Activated CD4-positive, alpha-beta memory T cell treated with anti-CD3 and anti-CD28 coated beads for 36 hours (primary cell): ENCODE measurements at regions not wholly inside any gene's neighbourhood (a gene's known extent, or its start where the extent isn't known, plus 50 kb on each side); places are given as distances from the start of the nearest gene placed in this dataset.

Source experiments
- CTCF ChIA-PET: fragments of 350-600 bp; sonication (Branson Sonifier 250); formaldehyde crosslinking; loops from one replicate; lab custom pipeline; 2021; ENCODE audit warnings: antibody characterized with exemption, inconsistent platforms; lab: Charles Lee
- POLR2A ChIA-PET: fragments of 350-600 bp; sonication (Branson Sonifier 250); formaldehyde crosslinking; loops from one replicate; lab custom pipeline; 2021; ENCODE audit warnings: antibody characterized with exemption; lab: Charles Lee
- DNase-seq: peaks from one replicate; pipeline ENCODE4 v3.0.0-alpha.2; 2020
- H3K27ac Mint-ChIP-seq: one replicate; pipeline ENCODE4 v1.8.0; 2021; ENCODE audit warnings: mixed read lengths
- H3K27me3 Mint-ChIP-seq: one replicate; pipeline ENCODE4 v1.8.0; 2021; ENCODE audit warnings: mixed read lengths
- H3K36me3 Mint-ChIP-seq: one replicate; pipeline ENCODE4 v1.8.0; 2021; ENCODE audit warnings: mixed read lengths
- H3K4me1 Mint-ChIP-seq: one replicate; pipeline ENCODE4 v1.8.0; 2021; ENCODE audit warnings: low read depth, mixed read lengths
- H3K4me3 Mint-ChIP-seq: one replicate; pipeline ENCODE4 v1.8.0; 2021; ENCODE audit warnings: mild to moderate bottlenecking, mixed read lengths
- H3K9me3 Mint-ChIP-seq: one replicate; pipeline ENCODE4 v1.8.0; 2021; ENCODE audit warnings: mixed read lengths
- intact Hi-C: fragments of 100-400 bp; cut with micrococcal nuclease; formaldehyde crosslinking; loops from one replicate; pipeline ENCODE4 v1.15.1; 2023

- H3K36me3 Mint-ChIP-seq, result no peaks in the 10 kb centered on the region
- POLR2A ChIA-PET, result no interaction called here
These were observed 883.5 kb downstream of the UQCRFS1 start for GRCh38 chr19:28329429-28329828.

GRCh38 chr19:28327905-28328304 lies 885.0 kb downstream of the UQCRFS1 start:
- POLR2A ChIA-PET, result no interaction called here
- CTCF ChIA-PET, result no interaction called here
- Mint-ChIP-seq H3K27me3 (no peaks in the 10 kb centered on the region), H3K36me3 (no peaks in the 10 kb centered on the region), H3K27ac (no peak overlapping the region), H3K4me1 (no peaks in the 10 kb centered on the region), H3K9me3 (peaks cover 13% of the 10 kb centered on the region), H3K4me3 (no peak overlapping the region)
- intact Hi-C loops, result no loop called here
- DNase-seq, result no peak

More at GRCh38 chr19:28329429-28329828, 883.5 kb downstream of the UQCRFS1 start:
- DNase-seq, result no peak
- no peaks in the 10 kb centered on the region for H3K27me3 Mint-ChIP-seq
- H3K4me1 Mint-ChIP-seq, result no peaks in the 10 kb centered on the region
- H3K9me3 Mint-ChIP-seq, result peaks cover 15% of the 10 kb centered on the region
- no peak overlapping the region for H3K27ac Mint-ChIP-seq
- H3K4me3 Mint-ChIP-seq, result no peak overlapping the region
- intact Hi-C loops, result no loop called here
- CTCF ChIA-PET, result no interaction called here

- ChIA-PET CTCF (interaction anchor here (1.5 kb wide), 1 partner anchor 18 kb away, joined by 3 read pairs; no protein-coding TSS in a partner anchor), POLR2A (no interaction called here)
- Mint-ChIP-seq H3K4me3 (no peak overlapping the region), H3K36me3 (no peaks in the 10 kb centered on the region), H3K27ac (no peak overlapping the region), H3K4me1 (no peaks in the 10 kb centered on the region), H3K27me3 (no peaks in the 10 kb centered on the region), H3K9me3 (peaks cover 13% of the 10 kb centered on the region)
- DNase-seq, result no peak
- intact Hi-C loops, result no loop called here
These were observed 886.2 kb downstream of the UQCRFS1 start for GRCh38 chr19:28326746-28327145.

GRCh38 chr19:28324275-28325060 lies 888.5 kb downstream of the UQCRFS1 start:
- POLR2A ChIA-PET, result no interaction called here
- Mint-ChIP-seq H3K9me3 (peaks cover 17% of the 10 kb centered on the region), H3K27ac (no peak overlapping the region), H3K4me3 (no peak overlapping the region), H3K36me3 (no peaks in the 10 kb centered on the region), H3K4me1 (no peaks in the 10 kb centered on the region), H3K27me3 (no peaks in the 10 kb centered on the region)
- CTCF ChIA-PET, result interaction anchor here (0.6 to 1.1 kb wide), 3 partner anchors 8 to 16 kb away, joined by 3 read pairs; no protein-coding TSS in a partner anchor
- DNase-seq, result no peak
- intact Hi-C loops, result no loop called here

GRCh38 chr19:28322945-28323344 lies 890.0 kb downstream of the UQCRFS1 start:
- no peaks in the 10 kb centered on the region for H3K27me3 Mint-ChIP-seq
- intact Hi-C loops, result no loop called here
- CTCF ChIA-PET, result no interaction called here
- peaks cover 18% of the 10 kb centered on the region for H3K9me3 Mint-ChIP-seq
- no peaks in the 10 kb centered on the region for H3K36me3 Mint-ChIP-seq
- no peak overlapping the region for H3K4me3 Mint-ChIP-seq
- no peak overlapping the region for H3K27ac Mint-ChIP-seq
- POLR2A ChIA-PET, result no interaction called here
- H3K4me1 Mint-ChIP-seq, result no peaks in the 10 kb centered on the region
- DNase-seq, result no peak

GRCh38 chr19:28322491-28322890 lies 890.5 kb downstream of the UQCRFS1 start:
- Mint-ChIP-seq H3K36me3 (no peaks in the 10 kb centered on the region), H3K27ac (no peak overlapping the region), H3K9me3 (peaks cover 18% of the 10 kb centered on the region), H3K4me1 (no peaks in the 10 kb centered on the region), H3K4me3 (no peak overlapping the region), H3K27me3 (no peaks in the 10 kb centered on the region)
- CTCF ChIA-PET, result no interaction called here
- POLR2A ChIA-PET, result no interaction called here
- DNase-seq, result no peak
- intact Hi-C loops, result no loop called here

GRCh38 chr19:28319918-28320317 lies 893.0 kb downstream of the UQCRFS1 start:
- no peak overlapping the region for H3K27ac Mint-ChIP-seq
- intact Hi-C loops, result no loop called here
- no peaks in the 10 kb centered on the region for H3K4me1 Mint-ChIP-seq
- no peaks in the 10 kb centered on the region for H3K36me3 Mint-ChIP-seq
- ChIA-PET POLR2A (no interaction called here), CTCF (no interaction called here)
- no peak overlapping the region for H3K4me3 Mint-ChIP-seq
- H3K27me3 Mint-ChIP-seq, result no peaks in the 10 kb centered on the region
- H3K9me3 Mint-ChIP-seq, result peaks cover 12% of the 10 kb centered on the region
- DNase-seq, result no peak

GRCh38 chr19:28319227-28319626 lies 893.7 kb downstream of the UQCRFS1 start:
- CTCF ChIA-PET, result no interaction called here
- no peak overlapping the region for H3K4me3 Mint-ChIP-seq

GRCh38 chr19:28318469-28319179 lies 894.3 kb downstream of the UQCRFS1 start:
- Mint-ChIP-seq H3K36me3 (no peaks in the 10 kb centered on the region), H3K4me3 (no peak overlapping the region), H3K27ac (no peak overlapping the region), H3K4me1 (no peaks in the 10 kb centered on the region), H3K27me3 (no peaks in the 10 kb centered on the region), H3K9me3 (peaks cover 15% of the 10 kb centered on the region)
- CTCF ChIA-PET, result no interaction called here
- DNase-seq, result no peak
- POLR2A ChIA-PET, result no interaction called here
- intact Hi-C loops, result no loop called here

More at GRCh38 chr19:28319227-28319626, 893.7 kb downstream of the UQCRFS1 start:
- Mint-ChIP-seq H3K9me3 (peaks cover 14% of the 10 kb centered on the region), H3K4me1 (no peaks in the 10 kb centered on the region), H3K27ac (no peak overlapping the region), H3K36me3 (no peaks in the 10 kb centered on the region), H3K27me3 (no peaks in the 10 kb centered on the region)
- intact Hi-C loops, result no loop called here
- DNase-seq, result no peak
- POLR2A ChIA-PET, result no interaction called here

- CTCF ChIA-PET, result interaction anchor here (1.1 kb wide), 1 partner anchor 9 kb away, joined by 3 read pairs; no protein-coding TSS in a partner anchor
- POLR2A ChIA-PET, result no interaction called here
- intact Hi-C loops, result no loop called here
- DNase-seq, result no peak
- H3K4me1 Mint-ChIP-seq, result no peaks in the 10 kb centered on the region
- H3K27me3 Mint-ChIP-seq, result no peaks in the 10 kb centered on the region
- no peaks in the 10 kb centered on the region for H3K36me3 Mint-ChIP-seq
- H3K9me3 Mint-ChIP-seq, result peaks cover 15% of the 10 kb centered on the region
- no peak overlapping the region for H3K27ac Mint-ChIP-seq
- H3K4me3 Mint-ChIP-seq, result no peak overlapping the region
These were observed 896.5 kb downstream of the UQCRFS1 start for GRCh38 chr19:28316464-28316863.

- ChIA-PET POLR2A (no interaction called here), CTCF (no interaction called here)
- no peak overlapping the region for H3K4me3 Mint-ChIP-seq
- H3K27ac Mint-ChIP-seq, result no peak overlapping the region
- DNase-seq, result no peak
- H3K36me3 Mint-ChIP-seq, result no peaks in the 10 kb centered on the region
- H3K4me1 Mint-ChIP-seq, result no peaks in the 10 kb centered on the region
- intact Hi-C loops, result no loop called here
- H3K9me3 Mint-ChIP-seq, result peaks cover 11% of the 10 kb centered on the region
- no peaks in the 10 kb centered on the region for H3K27me3 Mint-ChIP-seq
These were observed 898.2 kb downstream of the UQCRFS1 start for GRCh38 chr19:28314756-28315155.

GRCh38 chr19:28314287-28314686 lies 898.7 kb downstream of the UQCRFS1 start:
- POLR2A ChIA-PET, result no interaction called here
- no peaks in the 10 kb centered on the region for H3K27me3 Mint-ChIP-seq
- CTCF ChIA-PET, result no interaction called here
- H3K9me3 Mint-ChIP-seq, result peaks cover 11% of the 10 kb centered on the region
- H3K4me1 Mint-ChIP-seq, result no peaks in the 10 kb centered on the region
- H3K4me3 Mint-ChIP-seq, result no peak overlapping the region
- no peak overlapping the region for H3K27ac Mint-ChIP-seq
- no peaks in the 10 kb centered on the region for H3K36me3 Mint-ChIP-seq
- DNase-seq, result no peak
- intact Hi-C loops, result no loop called here
